CD4-positive, alpha-beta T cell treated with Interleukin-17A for 1 hour (primary cell): ENCODE measurements at regions not wholly inside any gene's neighbourhood (a gene's known extent, or its start where the extent isn't known, plus 50 kb on each side); places are given as distances from the start of the nearest gene placed in this dataset.

Experiments
- DNase-seq: peaks from one replicate; pipeline ENCODE4 v3.0.0-alpha.2; 2020

- DNase-seq = no peak
Observed at GRCh38 chr4:157444014-157444413, 223.5 kb downstream of the GRIA2 start.

- DNase-seq = no peak
Observed at GRCh38 chr4:157443537-157443936, 223.0 kb downstream of the GRIA2 start.

GRCh38 chr4:157425897-157426296 is 205.4 kb downstream of the GRIA2 start:
- no peak for DNase-seq

- no peak for DNase-seq
Observed at GRCh38 chr4:157423526-157424020, 203.0 kb downstream of the GRIA2 start.

GRCh38 chr4:157421365-157421764 is 200.8 kb downstream of the GRIA2 start:
- no peak for DNase-seq
